ENCODE measurements at regions not wholly inside any gene's neighbourhood (a gene's known extent, or its start where the extent isn't known, plus 50 kb on each side); places are given as distances from the start of the nearest gene placed in this dataset.

- TF ChIP-seq CTCF (IDR thresholded peaks at IDR 0.05; ENCODE audit: low read depth, low read length) (no peak), EZH2phosphoT487 (IDR thresholded peaks at IDR 0.05; ENCODE audit: low read depth) (no peak)
Observed at GRCh38 chr4:64969081-64969480, 559.8 kb upstream of the TECRL start.
